ENCODE measurements at regions not wholly inside any gene's neighbourhood (a gene's known extent, or its start where the extent isn't known, plus 50 kb on each side); places are given as distances from the start of the nearest gene placed in this dataset.

GRCh38 chr1:10942542-10942912 is 69.9 kb upstream of the TARDBP start:
- TF ChIP-seq CTCF (IDR thresholded peaks at IDR 0.05; ENCODE audit: control extremely low read depth in 1 of 3, insufficient read depth in 1 of 3, low read depth in 1 of 3, low read length in 3 of 3) (no peak), KDM1A (IDR thresholded peaks at IDR 0.05; ENCODE audit: borderline replicate concordance, low read length) (peak; percentile 68; the same call in 1 of the 2 replicates), RAD21 (IDR thresholded peaks at IDR 0.05 in 1 of 2, conservative IDR thresholded peaks at IDR 0.05 in 1 of 2; ENCODE audit: low read depth in 2 of 2, low read length in 2 of 2) (no peak), POLR2A (IDR thresholded peaks at IDR 0.05; ENCODE audit: control extremely low read depth in 1 of 2, low read depth in 2 of 2, low read length in 2 of 2) (no peak), USF2 (IDR thresholded peaks at IDR 0.05; ENCODE audit: low read length) (no peak)

All from H1 (cell line).